Endothelial cell of umbilical vein (primary cell): ENCODE measurements at regions not wholly inside any gene's neighbourhood (a gene's known extent, or its start where the extent isn't known, plus 50 kb on each side); places are given as distances from the start of the nearest gene placed in this dataset.

Experiments used
- BruUV-seq: library from RNA; stranded (reverse); fragments of 400-500 nt; replicated peaks from 2 replicates; lab custom pipeline; 2021; lab: Mats Ljungman, UMichigan
- CTCF ChIA-PET: fragments of 300-600, 350-600 bp; sonication (Branson Sonifier 250); formaldehyde crosslinking; loops from one replicate; lab custom pipeline; 2021; ENCODE audit warnings: antibody characterized with exemption, inconsistent platforms; lab: Charles Lee
- POLR2A ChIA-PET: fragments of 300-600, 350-600 bp; sonication (Branson Sonifier 250); formaldehyde crosslinking; loops from one replicate; lab custom pipeline; 2021; ENCODE audit warnings: antibody characterized with exemption, inconsistent platforms; lab: Charles Lee
- DNase-seq: peaks from one replicate; pipeline ENCODE4 v3.0.0-alpha.2; 2011; ENCODE audit warnings: low read depth, low spot score
- FAIRE-seq: peaks from 2 replicates; lab custom pipeline; 2011; peaks lifted over from hg19 to GRCh38; lab: Jason Lieb, UNC
- H2AFZ ChIP-seq: 2 replicates; pipeline ENCODE4 v1.6.0; 2012; ENCODE audit warnings: low read depth, low read length, control low read depth, inconsistent platforms
- H3K27ac ChIP-seq: 2 replicates; pipeline ENCODE4 v1.5.1; 2011; ENCODE audit warnings: low read depth, mild to moderate bottlenecking, control low read depth, low read length, moderate library complexity; ENCODE audit not compliant: insufficient read depth
- H3K27me3 ChIP-seq, 2 experiments: 2 replicates each; pipeline versions ENCODE4 v1.6.0 to v1.6.1; 2011; ENCODE audit warnings: low read length in 2 of 2, mixed read lengths in 1 of 2; ENCODE audit not compliant: control insufficient read depth in 2 of 2, insufficient read depth in 2 of 2
- H3K36me3 ChIP-seq, 2 experiments: 2 replicates in 1 of 2; 3 replicates in 1 of 2; pipeline ENCODE4 v1.5.1; 2011; ENCODE audit warnings: low read length in 2 of 2, mild to moderate bottlenecking in 1 of 2, moderate library complexity in 1 of 2; ENCODE audit not compliant: control insufficient read depth in 2 of 2, insufficient read depth in 2 of 2; ENCODE audit errors: extremely low read depth in 1 of 2
- H3K4me1 ChIP-seq: 3 replicates; pipeline ENCODE4 v1.5.1; 2011; ENCODE audit warnings: mild to moderate bottlenecking, low read length; ENCODE audit not compliant: control insufficient read depth, insufficient read depth; ENCODE audit errors: extremely low read depth
- H3K4me2 ChIP-seq: 2 replicates; pipeline ENCODE4 v1.6.1; 2011; ENCODE audit warnings: low read length, control low read depth, mixed read lengths; ENCODE audit not compliant: insufficient read depth
- H3K4me3 ChIP-seq, 3 experiments: fragments of 200-600 bp in 1 of 3; sonication (generic), shearing (Covaris generic) in 1 of 3; replicated peaks in 1 of 3; 2 replicates each; pipeline ENCODE4 v1.5.1; 2011 to 2016; ENCODE audit warnings: control low read depth in 3 of 3, low read length in 3 of 3, mild to moderate bottlenecking in 2 of 3, inconsistent platforms in 1 of 3, low read depth in 1 of 3, moderate library complexity in 1 of 3; ENCODE audit not compliant: insufficient read depth in 1 of 3
- H3K79me2 ChIP-seq: 2 replicates; pipeline ENCODE4 v1.6.0; 2012; ENCODE audit warnings: low read length, inconsistent platforms; ENCODE audit not compliant: control insufficient read depth, insufficient read depth
- H3K9ac ChIP-seq: replicated peaks from 2 replicates; pipeline ENCODE3; 2011; ENCODE audit warnings: low read length, control low read depth; ENCODE audit not compliant: insufficient read depth; ENCODE audit errors: extremely low read depth
- H3K9me1 ChIP-seq: replicated peaks from 3 replicates; pipeline ENCODE4 v1.6.0; 2011; ENCODE audit warnings: mild to moderate bottlenecking, low read length; ENCODE audit not compliant: control insufficient read depth, insufficient read depth; ENCODE audit errors: extremely low read depth
- H3K9me3 ChIP-seq: replicated peaks from 2 replicates; pipeline ENCODE4 v1.5.1; 2012; ENCODE audit warnings: low read length, inconsistent platforms; ENCODE audit not compliant: control insufficient read depth, insufficient read depth
- H4K20me1 ChIP-seq: replicated peaks from 2 replicates; pipeline ENCODE3; 2011; ENCODE audit warnings: mild to moderate bottlenecking, low read length; ENCODE audit not compliant: control insufficient read depth, insufficient read depth; ENCODE audit errors: extremely low read depth
- CTCF ChIP-seq, 2 donors: IDR thresholded peaks; 1 replicate in 1 of 2; 2 replicates in 1 of 2; pipeline ENCODE4 v1.5.1; 2011; ENCODE audit warnings: low read length in 2 of 2, mild to moderate bottlenecking in 2 of 2, moderate library complexity in 2 of 2, control low read depth in 1 of 2, inconsistent platforms in 1 of 2, low read depth in 1 of 2; ENCODE audit not compliant: insufficient read depth in 1 of 2; ENCODE audit errors: extremely low read depth in 1 of 2
- EZH2 ChIP-seq: IDR thresholded peaks from 2 replicates; pipeline ENCODE4 v1.6.1; 2012; ENCODE audit warnings: borderline replicate concordance, low read depth, mild to moderate bottlenecking, moderate library complexity, low read length, inconsistent platforms; ENCODE audit not compliant: severe bottlenecking
- FOS ChIP-seq: IDR thresholded peaks from 2 replicates; pipeline ENCODE4 v1.6.1; 2011; ENCODE audit warnings: mild to moderate bottlenecking, low read length, moderate library complexity, borderline replicate concordance; ENCODE audit not compliant: insufficient read depth
- GATA2 ChIP-seq: IDR thresholded peaks from 2 replicates; pipeline ENCODE4 v1.7.0; 2011; ENCODE audit warnings: low read depth, mild to moderate bottlenecking, moderate library complexity, mixed read lengths, low read length; ENCODE audit not compliant: insufficient read length, insufficient read depth
- JUN ChIP-seq: IDR thresholded peaks from 2 replicates; pipeline ENCODE4 v1.6.1; 2011; ENCODE audit warnings: borderline replicate concordance, low read depth; ENCODE audit not compliant: insufficient read length, insufficient read depth
- MAX ChIP-seq: IDR thresholded peaks from 2 replicates; pipeline ENCODE4 v1.6.1; 2011; ENCODE audit not compliant: insufficient read depth, insufficient read length
- MYC ChIP-seq: IDR thresholded peaks from one replicate; pipeline ENCODE4 v1.6.1; 2011; ENCODE audit warnings: mild to moderate bottlenecking, low read depth, low read length
- POLR2A ChIP-seq: IDR thresholded peaks from 2 replicates; pipeline ENCODE4 v1.6.1; 2012; ENCODE audit warnings: low read depth, mild to moderate bottlenecking, control low read depth, low read length
- POLR2AphosphoS5 ChIP-seq: IDR thresholded peaks from 2 replicates; pipeline ENCODE4 v1.6.1; 2012; ENCODE audit warnings: low read depth, mild to moderate bottlenecking, control low read depth, low read length, moderate library complexity; ENCODE audit not compliant: insufficient read depth
- dilution Hi-C: fragments of 300-500 bp; cut with MboI; formaldehyde crosslinking; loops from one replicate; pipeline ENCODE4 v1.15.0; 2019; ENCODE audit warnings: low sequenced_read_pairs; ENCODE audit not compliant: extremely low pct_ligation_motif_present
- intact Hi-C: fragments of 100-400 bp; cut with micrococcal nuclease; formaldehyde crosslinking; loops from one replicate; pipeline ENCODE4 v1.10.0; 2022

- ChIA-PET POLR2A (no interaction called here), CTCF (interaction anchor here (1.1 to 2.3 kb wide), 3 partner anchors 9 to 66 kb away, joined by 5 to 8 read pairs (median 5); partner anchors contain the start of gene PDE3B)
- FAIRE-seq (peak; percentile 89), DNase-seq (peak; percentile 87)
- no TSS peak for BruUV-seq
- intact Hi-C loops: loop anchor here (5.0 kb wide), 1 partner anchor 314 kb away; the partner anchor contains the start of gene CYP2R1
- Histone ChIP-seq H3K27ac (peak overlapping the region; percentile 53), H3K79me2 (no peaks in the 10 kb centered on the region), H3K4me2 (peak overlapping the region; percentile 68), H4K20me1 (no peaks in the 10 kb centered on the region), H3K9me3 (no peaks in the 10 kb centered on the region), H2AFZ (peak overlapping the region; percentile 69), H3K4me1 (peaks cover 12% of the 10 kb centered on the region), H3K36me3 (no peaks in the 10 kb centered on the region), H3K9me1 (no peaks in the 10 kb centered on the region), H3K4me3 (peak overlapping the region in 1 of 3 experiments; percentile 11), H3K9ac (peak overlapping the region; percentile 24), H3K27me3 (peaks cover 0 to 2% of the 10 kb centered on the region in 2 experiments)
- TF ChIP-seq POLR2A: no peak
- TF ChIP-seq POLR2AphosphoS5: peak; percentile 43
- no peak for TF ChIP-seq GATA2
- TF ChIP-seq EZH2: no peak
- TF ChIP-seq FOS: no peak
- TF ChIP-seq MAX: no peak
- peak; percentile 28 for TF ChIP-seq JUN
- no peak for TF ChIP-seq MYC
- TF ChIP-seq CTCF (IDR thresholded peaks at IDR 0.05; ENCODE audit: extremely low read depth in 1 of 2, insufficient read depth in 1 of 2, low read depth in 1 of 2, low read length in 2 of 2): no peak
- dilution Hi-C loops: no loop called here
These were observed 58.4 kb upstream of the PSMA1 start for GRCh38 chr11:14578541-14578956.
